ENCODE measurements at regions not wholly inside any gene's neighbourhood (a gene's known extent, or its start where the extent isn't known, plus 50 kb on each side); places are given as distances from the start of the nearest gene placed in this dataset.

- no peak for TF ChIP-seq CTCF (IDR thresholded peaks at IDR 0.05)
- no peak for TF ChIP-seq POLR2A (IDR thresholded peaks at IDR 0.05)
These were observed 648.5 kb downstream of the LMO4 start for GRCh38 chr1:87977145-87977544.

All from body of pancreas (tissue), 4 donors.